ENCODE measurements at regions not wholly inside any gene's neighbourhood (a gene's known extent, or its start where the extent isn't known, plus 50 kb on each side); places are given as distances from the start of the nearest gene placed in this dataset.

DNA sequence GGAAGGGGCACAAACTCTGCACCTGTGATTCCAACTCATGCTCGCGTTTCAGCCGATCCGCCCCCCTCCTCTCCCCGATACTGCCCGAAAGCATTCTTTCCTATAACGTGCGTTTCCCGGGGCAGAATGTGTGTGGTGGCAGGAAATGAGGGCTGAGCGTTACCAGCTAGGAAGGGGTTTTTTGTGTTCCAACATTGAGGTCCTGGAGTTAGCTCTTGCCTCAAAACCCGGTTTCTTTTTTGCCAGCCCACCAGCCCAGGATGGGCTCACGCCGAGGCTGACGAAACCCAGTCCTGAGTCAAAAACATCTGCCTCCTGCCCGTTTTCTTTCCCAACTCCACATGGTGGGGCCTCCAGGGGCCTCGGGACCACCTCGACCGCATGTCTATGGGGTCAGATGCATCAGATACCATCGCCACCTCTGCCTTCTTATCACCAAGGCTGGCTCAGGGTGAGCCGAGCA, 113.7 kb upstream of the COPS8 start:
- TF ChIP-seq, protein P1, sequence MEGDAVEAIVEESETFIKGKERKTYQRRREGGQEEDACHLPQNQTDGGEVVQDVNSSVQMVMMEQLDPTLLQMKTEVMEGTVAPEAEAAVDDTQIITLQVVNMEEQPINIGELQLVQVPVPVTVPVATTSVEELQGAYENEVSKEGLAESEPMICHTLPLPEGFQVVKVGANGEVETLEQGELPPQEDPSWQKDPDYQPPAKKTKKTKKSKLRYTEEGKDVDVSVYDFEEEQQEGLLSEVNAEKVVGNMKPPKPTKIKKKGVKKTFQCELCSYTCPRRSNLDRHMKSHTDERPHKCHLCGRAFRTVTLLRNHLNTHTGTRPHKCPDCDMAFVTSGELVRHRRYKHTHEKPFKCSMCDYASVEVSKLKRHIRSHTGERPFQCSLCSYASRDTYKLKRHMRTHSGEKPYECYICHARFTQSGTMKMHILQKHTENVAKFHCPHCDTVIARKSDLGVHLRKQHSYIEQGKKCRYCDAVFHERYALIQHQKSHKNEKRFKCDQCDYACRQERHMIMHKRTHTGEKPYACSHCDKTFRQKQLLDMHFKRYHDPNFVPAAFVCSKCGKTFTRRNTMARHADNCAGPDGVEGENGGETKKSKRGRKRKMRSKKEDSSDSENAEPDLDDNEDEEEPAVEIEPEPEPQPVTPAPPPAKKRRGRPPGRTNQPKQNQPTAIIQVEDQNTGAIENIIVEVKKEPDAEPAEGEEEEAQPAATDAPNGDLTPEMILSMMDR (IDR thresholded peaks at IDR 0.05), result no peak
- Histone ChIP-seq H3K4me3 (no peak overlapping the region), H3K4me1 (no peaks in the 10 kb centered on the region), H3K27ac (no peak overlapping the region), H3K36me3 (ENCODE audit: insufficient read depth in 1 of 2, low read depth in 1 of 2) (no peaks in the 10 kb centered on the region), H3K27me3 (ENCODE audit: insufficient read depth in 3 of 3, low read length in 2 of 3) (peaks cover 0 to 2% (median 0%) of the 10 kb centered on the region in 3 donors), H3K9me3 (no peaks in the 10 kb centered on the region)
- intact Hi-C loops (cut with DNase I), result no loop called here
- ATAC-seq (peak in 1 of 4 donors; percentile 30), DNase-seq (peak in 1 of 2 donors; percentile 66)
- WGBS, 3 donors, result 63 to 68% (median 66%) methylated on average over 20 of the region's 20 CpGs

DNA sequence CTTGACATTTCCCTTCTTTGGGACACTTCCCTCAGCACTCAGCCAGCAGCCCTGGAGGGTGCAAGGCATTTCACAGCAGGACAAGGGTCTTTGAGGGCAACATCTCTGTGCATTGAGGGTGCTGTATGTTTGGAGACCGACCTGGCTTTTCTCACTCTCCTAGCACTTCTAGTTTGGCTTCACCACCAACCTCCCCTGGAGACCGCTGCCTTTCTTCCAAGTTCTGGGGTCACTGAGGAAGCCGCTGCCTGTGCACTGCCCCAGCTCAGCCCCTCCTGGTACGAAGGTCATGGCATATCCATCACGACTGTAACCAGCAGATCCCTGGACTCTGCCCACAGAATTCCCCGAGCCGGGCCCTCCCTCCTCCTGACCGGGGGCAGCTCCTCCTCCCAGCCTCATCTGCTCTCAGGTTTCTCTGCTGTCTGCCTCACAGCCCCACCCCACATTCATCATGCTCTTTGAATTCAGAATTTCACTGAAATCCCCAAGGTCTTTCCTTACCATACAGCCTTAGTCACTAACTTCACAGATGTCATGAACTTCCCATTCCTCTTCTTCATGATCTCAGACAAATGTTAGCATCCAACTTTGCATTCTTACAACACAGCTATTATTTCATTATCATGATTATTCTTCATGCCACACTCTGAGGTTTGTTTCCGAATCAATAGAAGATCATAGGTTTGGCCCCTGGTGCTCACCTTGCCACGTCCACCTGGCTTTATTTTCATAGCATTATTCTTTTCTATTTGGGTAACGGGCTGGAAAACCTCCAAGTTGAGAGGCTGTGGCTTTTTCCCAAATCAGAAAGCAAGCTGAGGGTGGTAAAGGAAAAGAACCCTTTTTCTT, 113.0 kb upstream of the COPS8 start:
- H3K27me3 ChIP-seq (ENCODE audit: insufficient read depth in 3 of 3, low read length in 2 of 3), result peaks cover 0 to 2% (median 0%) of the 10 kb centered on the region in 3 donors
- DNase-seq, result peak; percentile 79 to 91
- peak overlapping the region; percentile 9 for H3K27ac ChIP-seq
- ATAC-seq, result peak; percentile 46 to 73 (median 70)
- intact Hi-C loops (cut with DNase I), result no loop called here
- TF ChIP-seq, protein P1 (IDR thresholded peaks at IDR 0.05), result no peak
- no peak overlapping the region for H3K4me3 ChIP-seq
- 46 to 56% (median 54%) methylated on average over 11 of the region's 11 CpGs for WGBS, 3 donors
- no peaks in the 10 kb centered on the region for H3K4me1 ChIP-seq
- H3K36me3 ChIP-seq (ENCODE audit: insufficient read depth in 1 of 2, low read depth in 1 of 2), result no peaks in the 10 kb centered on the region
- H3K9me3 ChIP-seq, result no peaks in the 10 kb centered on the region

DNA sequence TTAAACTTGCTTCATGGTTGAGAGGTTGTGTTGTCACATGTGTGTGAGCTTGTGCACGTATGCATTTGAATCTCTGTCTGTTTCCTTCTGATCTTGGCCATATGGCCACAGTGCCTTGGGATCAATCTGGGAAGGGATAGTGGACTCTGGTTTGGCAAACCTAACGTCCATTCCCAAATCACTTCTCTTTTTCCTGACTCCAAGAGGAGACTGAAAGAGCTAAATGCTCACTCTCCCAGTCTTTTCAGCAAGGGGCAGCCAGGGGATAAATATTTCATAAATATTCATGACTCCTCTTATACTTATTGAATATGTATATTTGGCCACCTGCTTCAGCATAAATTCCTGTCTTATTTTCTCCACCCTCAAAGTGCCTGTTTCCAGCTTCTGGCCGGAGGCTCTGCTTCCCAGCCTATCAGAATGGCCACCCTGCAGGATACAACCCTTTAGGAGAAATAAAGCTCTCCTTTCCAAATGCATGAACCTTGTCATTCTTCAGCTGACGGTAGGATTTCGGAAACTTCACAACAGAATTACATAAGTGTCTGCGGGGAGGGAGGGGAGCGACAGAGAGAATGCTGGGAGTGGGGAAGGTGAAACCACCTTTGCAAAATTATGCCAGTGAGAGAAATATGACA, 112.2 kb upstream of the COPS8 start:
- Histone ChIP-seq H3K27me3 (ENCODE audit: insufficient read depth in 3 of 3, low read length in 2 of 3) (peaks cover 0 to 2% (median 0%) of the 10 kb centered on the region in 3 donors), H3K9me3 (no peaks in the 10 kb centered on the region), H3K27ac (peak overlapping the region; percentile 9), H3K4me3 (no peak overlapping the region), H3K4me1 (no peaks in the 10 kb centered on the region), H3K36me3 (ENCODE audit: insufficient read depth in 1 of 2, low read depth in 1 of 2) (no peaks in the 10 kb centered on the region)
- 75 to 79% (median 75%) methylated on average over 7 of the region's 7 CpGs for WGBS, 3 donors
- ATAC-seq (no peak), DNase-seq (no peak)
- intact Hi-C loops (cut with DNase I), result no loop called here
- TF ChIP-seq, protein P1 (IDR thresholded peaks at IDR 0.05), result no peak

DNA sequence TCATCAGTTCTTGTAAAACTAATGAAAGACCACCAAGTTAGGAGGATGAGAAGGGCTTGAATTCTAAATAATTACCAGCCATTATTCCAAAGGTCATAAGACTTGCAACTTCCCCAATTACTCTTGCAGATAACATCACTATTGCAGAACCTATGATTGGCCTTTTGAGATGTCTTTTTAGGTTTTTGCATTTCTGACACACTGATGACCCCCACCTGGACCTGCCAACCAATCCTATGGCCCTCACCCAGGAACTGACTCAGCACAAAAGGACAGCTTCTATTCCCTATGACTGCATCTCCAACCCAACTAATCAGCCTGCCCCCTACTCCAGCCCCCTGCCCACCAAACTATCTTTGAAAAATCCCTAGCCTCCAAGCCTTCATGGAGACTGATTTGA, 111.5 kb upstream of the COPS8 start:
- no peak for DNase-seq
- Histone ChIP-seq H3K4me3 (no peak overlapping the region), H3K27ac (no peak overlapping the region), H3K4me1 (no peaks in the 10 kb centered on the region), H3K36me3 (ENCODE audit: insufficient read depth in 1 of 2, low read depth in 1 of 2) (no peaks in the 10 kb centered on the region), H3K9me3 (no peaks in the 10 kb centered on the region), H3K27me3 (ENCODE audit: insufficient read depth in 3 of 3, low read length in 2 of 3) (peaks cover 0 to 2% (median 0%) of the 10 kb centered on the region in 3 donors)
- intact Hi-C loops (cut with DNase I), result no loop called here
- no peak for ATAC-seq
- TF ChIP-seq, protein P1 (IDR thresholded peaks at IDR 0.05), result no peak

Measured in psoas muscle (tissue), 7 donors.